OCI-LY3 (cell line): ENCODE measurements at regions not wholly inside any gene's neighbourhood (a gene's known extent, or its start where the extent isn't known, plus 50 kb on each side); places are given as distances from the start of the nearest gene placed in this dataset.
"Not testable (repeated sequence)": the region's sequence is repeated elsewhere in the genome, so short reads cannot be mapped to it uniquely, and the experiment has no call there.

ENCODE experiments used
- H2AFZ ChIP-seq: fragments of 200-600, 300-600 bp; shearing (Covaris generic); 2 replicates; pipeline ENCODE4 v1.6.0; 2014; ENCODE audit warnings: antibody characterized with exemption, low read depth, low read length
- H3K27ac ChIP-seq: fragments of 200-600, 300-600 bp; sonication (generic); 2 replicates; pipeline ENCODE4 v1.5.1; 2014; ENCODE audit warnings: mild to moderate bottlenecking, low read length, moderate library complexity, mixed read lengths
- H3K27me3 ChIP-seq: fragments of 200-600, 300-600 bp; sonication (generic); 2 replicates; pipeline ENCODE4 v1.6.1; 2014; ENCODE audit warnings: low read depth, low read length, mixed read lengths
- H3K36me3 ChIP-seq: fragments of 200-600, 300-600 bp; sonication (generic); replicated peaks from 2 replicates; pipeline ENCODE3; 2014; ENCODE audit warnings: low read depth, low read length, mixed read lengths
- H3K4me1 ChIP-seq: fragments of 300-600, 200-600 bp; sonication (generic); 2 replicates; pipeline ENCODE4 v1.6.1; 2014; ENCODE audit warnings: low read length, mixed read lengths
- H3K4me2 ChIP-seq: fragments of 200-600, 300-600 bp; sonication (generic); 2 replicates; pipeline ENCODE4 v1.6.1; 2014; ENCODE audit warnings: low read length, mixed read lengths
- H3K4me3 ChIP-seq: fragments of 300-600, 200-600 bp; sonication (generic); 2 replicates; pipeline ENCODE4 v1.5.1; 2014; ENCODE audit warnings: antibody characterized with exemption, mild to moderate bottlenecking, low read length, moderate library complexity
- H3K79me2 ChIP-seq: fragments of 300-600, 200-600 bp; shearing (Covaris generic); 2 replicates; pipeline ENCODE4 v1.6.1; 2014; ENCODE audit warnings: mild to moderate bottlenecking, low read length, mixed read lengths
- H3K9ac ChIP-seq: fragments of 300-600, 200-600 bp; shearing (Covaris generic); 2 replicates; pipeline ENCODE4 v1.6.0; 2014; ENCODE audit warnings: mild to moderate bottlenecking, low read length, moderate library complexity
- H3K9me3 ChIP-seq: fragments of 200-600, 300-600 bp; shearing (Covaris generic); 2 replicates; pipeline ENCODE4 v1.6.1; 2014; ENCODE audit warnings: low read length, mixed read lengths; ENCODE audit not compliant: insufficient read depth
- H4K20me1 ChIP-seq: fragments of 200-600, 300-600 bp; sonication (generic); 2 replicates; pipeline ENCODE4 v1.6.1; 2016; ENCODE audit warnings: low read length, mixed read lengths; ENCODE audit not compliant: insufficient read depth

GRCh38 chr1:149692804-149693539, 89.5 kb upstream of the FCGR1A start:
- H3K4me1 ChIP-seq, H3K27ac ChIP-seq, H3K27me3 ChIP-seq, H3K4me2 ChIP-seq, H3K4me3 ChIP-seq, H2AFZ ChIP-seq, H3K79me2 ChIP-seq, H3K9me3 ChIP-seq, H4K20me1 ChIP-seq, H3K9ac ChIP-seq, H3K36me3 ChIP-seq: not testable (repeated sequence)

- H3K9me3 ChIP-seq, H3K27ac ChIP-seq, H2AFZ ChIP-seq, H3K79me2 ChIP-seq, H3K27me3 ChIP-seq, H3K4me2 ChIP-seq, H4K20me1 ChIP-seq, H3K9ac ChIP-seq, H3K4me1 ChIP-seq, H3K36me3 ChIP-seq, H3K4me3 ChIP-seq: not testable (repeated sequence)
These were observed 87.4 kb upstream of the FCGR1A start for GRCh38 chr1:149695066-149695465.

GRCh38 chr1:149700220-149700619, 82.3 kb upstream of the FCGR1A start:
- H3K4me1 ChIP-seq, H3K4me2 ChIP-seq, H3K9ac ChIP-seq, H3K27ac ChIP-seq, H4K20me1 ChIP-seq, H2AFZ ChIP-seq, H3K4me3 ChIP-seq, H3K79me2 ChIP-seq, H3K27me3 ChIP-seq, H3K36me3 ChIP-seq, H3K9me3 ChIP-seq: not testable (repeated sequence)

- not testable (repeated sequence) for H3K4me2 ChIP-seq, H3K9ac ChIP-seq, H2AFZ ChIP-seq, H3K27me3 ChIP-seq, H3K4me3 ChIP-seq, H3K36me3 ChIP-seq, H3K27ac ChIP-seq, H3K9me3 ChIP-seq, H3K79me2 ChIP-seq, H4K20me1 ChIP-seq, H3K4me1 ChIP-seq
These were observed 81.6 kb upstream of the FCGR1A start for GRCh38 chr1:149700677-149701567.

GRCh38 chr1:149708192-149708853, 74.2 kb upstream of the FCGR1A start:
- Histone ChIP-seq H3K4me3 (peak overlapping the region; percentile 75), H3K27ac (peak overlapping the region; percentile 52), H3K4me2 (peak overlapping the region; percentile 60), H3K9ac (peak overlapping the region; percentile 46)
- H3K79me2 ChIP-seq, H3K27me3 ChIP-seq, H2AFZ ChIP-seq, H4K20me1 ChIP-seq, H3K4me1 ChIP-seq, H3K36me3 ChIP-seq, H3K9me3 ChIP-seq: not testable (repeated sequence)

GRCh38 chr1:149711651-149712050, 70.8 kb upstream of the FCGR1A start:
- not testable (repeated sequence) for H4K20me1 ChIP-seq, H2AFZ ChIP-seq, H3K4me1 ChIP-seq, H3K36me3 ChIP-seq, H3K27ac ChIP-seq, H3K9me3 ChIP-seq, H3K27me3 ChIP-seq, H3K79me2 ChIP-seq
- Histone ChIP-seq H3K4me3 (peak overlapping the region; percentile 70), H3K9ac (peak overlapping the region; percentile 51; the same call in 1 of the 2 replicates), H3K4me2 (peak overlapping the region; percentile 46; the same call in 1 of the 2 replicates)

- not testable (repeated sequence) for H3K27me3 ChIP-seq, H3K4me1 ChIP-seq, H3K27ac ChIP-seq, H2AFZ ChIP-seq, H4K20me1 ChIP-seq, H3K79me2 ChIP-seq, H3K9me3 ChIP-seq, H3K36me3 ChIP-seq
- Histone ChIP-seq H3K9ac (peak overlapping the region; percentile 51; the same call in 1 of the 2 replicates), H3K4me3 (peak overlapping the region; percentile 70), H3K4me2 (peak overlapping the region; percentile 53)
These were observed 70.2 kb upstream of the FCGR1A start for GRCh38 chr1:149712154-149712927.

- H2AFZ ChIP-seq, H4K20me1 ChIP-seq, H3K9me3 ChIP-seq, H3K27ac ChIP-seq, H3K4me2 ChIP-seq, H3K4me1 ChIP-seq, H3K79me2 ChIP-seq, H3K27me3 ChIP-seq, H3K36me3 ChIP-seq, H3K4me3 ChIP-seq, H3K9ac ChIP-seq: not testable (repeated sequence)
These were observed 69.0 kb upstream of the FCGR1A start for GRCh38 chr1:149713513-149713912.

- not testable (repeated sequence) for H3K9ac ChIP-seq, H3K27ac ChIP-seq, H4K20me1 ChIP-seq, H3K9me3 ChIP-seq, H3K27me3 ChIP-seq, H3K4me3 ChIP-seq, H2AFZ ChIP-seq, H3K4me1 ChIP-seq, H3K4me2 ChIP-seq, H3K79me2 ChIP-seq, H3K36me3 ChIP-seq
These were observed 68.5 kb upstream of the FCGR1A start for GRCh38 chr1:149713952-149714351.
